ENCODE measurements at regions not wholly inside any gene's neighbourhood (a gene's known extent, or its start where the extent isn't known, plus 50 kb on each side); places are given as distances from the start of the nearest gene placed in this dataset.

- no peak for TF ChIP-seq CTCF (conservative IDR thresholded peaks at IDR 0.05; ENCODE audit: low read depth, low read length)
- TF ChIP-seq CHD1 (IDR thresholded peaks at IDR 0.05; ENCODE audit: low read depth, low read length): no peak
- TF ChIP-seq RFX5 (IDR thresholded peaks at IDR 0.05; ENCODE audit: low read depth, low read length): no peak
- TF ChIP-seq POLR2A (IDR thresholded peaks at IDR 0.05; ENCODE audit: low read depth, low read length): no peak
- TF ChIP-seq RAD21 (IDR thresholded peaks at IDR 0.05; ENCODE audit: low read length): no peak
These were observed 430.0 kb upstream of the SOX5 start for GRCh38 chr12:24379433-24379832.

All from IMR-90 (cell line).